Endothelial cell of umbilical vein (primary cell): ENCODE measurements at regions not wholly inside any gene's neighbourhood (a gene's known extent, or its start where the extent isn't known, plus 50 kb on each side); places are given as distances from the start of the nearest gene placed in this dataset.

Source experiments
- BruUV-seq: library from RNA; stranded (reverse); fragments of 400-500 nt; replicated peaks from 2 replicates; lab custom pipeline; 2021; lab: Mats Ljungman, UMichigan
- CTCF ChIA-PET: fragments of 300-600, 350-600 bp; sonication (Branson Sonifier 250); formaldehyde crosslinking; loops from one replicate; lab custom pipeline; 2021; ENCODE audit warnings: antibody characterized with exemption, inconsistent platforms; lab: Charles Lee
- POLR2A ChIA-PET: fragments of 300-600, 350-600 bp; sonication (Branson Sonifier 250); formaldehyde crosslinking; loops from one replicate; lab custom pipeline; 2021; ENCODE audit warnings: antibody characterized with exemption, inconsistent platforms; lab: Charles Lee
- DNase-seq: peaks from one replicate; pipeline ENCODE4 v3.0.0-alpha.2; 2011; ENCODE audit warnings: low read depth, low spot score
- FAIRE-seq: peaks from 2 replicates; lab custom pipeline; 2011; peaks lifted over from hg19 to GRCh38; lab: Jason Lieb, UNC
- H2AFZ ChIP-seq: 2 replicates; pipeline ENCODE4 v1.6.0; 2012; ENCODE audit warnings: low read depth, low read length, control low read depth, inconsistent platforms
- H3K27ac ChIP-seq: 2 replicates; pipeline ENCODE4 v1.5.1; 2011; ENCODE audit warnings: low read depth, mild to moderate bottlenecking, control low read depth, low read length, moderate library complexity; ENCODE audit not compliant: insufficient read depth
- H3K27me3 ChIP-seq, 2 experiments: 2 replicates each; pipeline versions ENCODE4 v1.6.0 to v1.6.1; 2011; ENCODE audit warnings: low read length in 2 of 2, mixed read lengths in 1 of 2; ENCODE audit not compliant: control insufficient read depth in 2 of 2, insufficient read depth in 2 of 2
- H3K36me3 ChIP-seq, 2 experiments: 2 replicates in 1 of 2; 3 replicates in 1 of 2; pipeline ENCODE4 v1.5.1; 2011; ENCODE audit warnings: low read length in 2 of 2, mild to moderate bottlenecking in 1 of 2, moderate library complexity in 1 of 2; ENCODE audit not compliant: control insufficient read depth in 2 of 2, insufficient read depth in 2 of 2; ENCODE audit errors: extremely low read depth in 1 of 2
- H3K4me1 ChIP-seq: 3 replicates; pipeline ENCODE4 v1.5.1; 2011; ENCODE audit warnings: mild to moderate bottlenecking, low read length; ENCODE audit not compliant: control insufficient read depth, insufficient read depth; ENCODE audit errors: extremely low read depth
- H3K4me2 ChIP-seq: 2 replicates; pipeline ENCODE4 v1.6.1; 2011; ENCODE audit warnings: low read length, control low read depth, mixed read lengths; ENCODE audit not compliant: insufficient read depth
- H3K4me3 ChIP-seq, 3 experiments: fragments of 200-600 bp in 1 of 3; sonication (generic), shearing (Covaris generic) in 1 of 3; replicated peaks in 1 of 3; 2 replicates each; pipeline ENCODE4 v1.5.1; 2011 to 2016; ENCODE audit warnings: control low read depth in 3 of 3, low read length in 3 of 3, mild to moderate bottlenecking in 2 of 3, inconsistent platforms in 1 of 3, low read depth in 1 of 3, moderate library complexity in 1 of 3; ENCODE audit not compliant: insufficient read depth in 1 of 3
- H3K79me2 ChIP-seq: 2 replicates; pipeline ENCODE4 v1.6.0; 2012; ENCODE audit warnings: low read length, inconsistent platforms; ENCODE audit not compliant: control insufficient read depth, insufficient read depth
- H3K9ac ChIP-seq: replicated peaks from 2 replicates; pipeline ENCODE3; 2011; ENCODE audit warnings: low read length, control low read depth; ENCODE audit not compliant: insufficient read depth; ENCODE audit errors: extremely low read depth
- H3K9me1 ChIP-seq: replicated peaks from 3 replicates; pipeline ENCODE4 v1.6.0; 2011; ENCODE audit warnings: mild to moderate bottlenecking, low read length; ENCODE audit not compliant: control insufficient read depth, insufficient read depth; ENCODE audit errors: extremely low read depth
- H3K9me3 ChIP-seq: replicated peaks from 2 replicates; pipeline ENCODE4 v1.5.1; 2012; ENCODE audit warnings: low read length, inconsistent platforms; ENCODE audit not compliant: control insufficient read depth, insufficient read depth
- H4K20me1 ChIP-seq: replicated peaks from 2 replicates; pipeline ENCODE3; 2011; ENCODE audit warnings: mild to moderate bottlenecking, low read length; ENCODE audit not compliant: control insufficient read depth, insufficient read depth; ENCODE audit errors: extremely low read depth
- EZH2 ChIP-seq: IDR thresholded peaks from 2 replicates; pipeline ENCODE4 v1.6.1; 2012; ENCODE audit warnings: borderline replicate concordance, low read depth, mild to moderate bottlenecking, moderate library complexity, low read length, inconsistent platforms; ENCODE audit not compliant: severe bottlenecking
- FOS ChIP-seq: IDR thresholded peaks from 2 replicates; pipeline ENCODE4 v1.6.1; 2011; ENCODE audit warnings: mild to moderate bottlenecking, low read length, moderate library complexity, borderline replicate concordance; ENCODE audit not compliant: insufficient read depth
- GATA2 ChIP-seq: IDR thresholded peaks from 2 replicates; pipeline ENCODE4 v1.7.0; 2011; ENCODE audit warnings: low read depth, mild to moderate bottlenecking, moderate library complexity, mixed read lengths, low read length; ENCODE audit not compliant: insufficient read length, insufficient read depth
- JUN ChIP-seq: IDR thresholded peaks from 2 replicates; pipeline ENCODE4 v1.6.1; 2011; ENCODE audit warnings: borderline replicate concordance, low read depth; ENCODE audit not compliant: insufficient read length, insufficient read depth
- MYC ChIP-seq: IDR thresholded peaks from one replicate; pipeline ENCODE4 v1.6.1; 2011; ENCODE audit warnings: mild to moderate bottlenecking, low read depth, low read length
- POLR2A ChIP-seq: IDR thresholded peaks from 2 replicates; pipeline ENCODE4 v1.6.1; 2012; ENCODE audit warnings: low read depth, mild to moderate bottlenecking, control low read depth, low read length
- POLR2AphosphoS5 ChIP-seq: IDR thresholded peaks from 2 replicates; pipeline ENCODE4 v1.6.1; 2012; ENCODE audit warnings: low read depth, mild to moderate bottlenecking, control low read depth, low read length, moderate library complexity; ENCODE audit not compliant: insufficient read depth
- dilution Hi-C: fragments of 300-500 bp; cut with MboI; formaldehyde crosslinking; loops from one replicate; pipeline ENCODE4 v1.15.0; 2019; ENCODE audit warnings: low sequenced_read_pairs; ENCODE audit not compliant: extremely low pct_ligation_motif_present
- intact Hi-C: fragments of 100-400 bp; cut with micrococcal nuclease; formaldehyde crosslinking; loops from one replicate; pipeline ENCODE4 v1.10.0; 2022
- TF ChIP-seq, protein P1 (sequence below), 2 donors: IDR thresholded peaks; 1 replicate in 1 of 2; 2 replicates in 1 of 2; pipeline ENCODE4 v1.5.1; 2011; ENCODE audit warnings: low read length in 2 of 2, mild to moderate bottlenecking in 2 of 2, moderate library complexity in 2 of 2, control low read depth in 1 of 2, inconsistent platforms in 1 of 2, low read depth in 1 of 2; ENCODE audit not compliant: insufficient read depth in 1 of 2; ENCODE audit errors: extremely low read depth in 1 of 2
- TF ChIP-seq, protein P2 (sequence below): IDR thresholded peaks from 2 replicates; pipeline ENCODE4 v1.6.1; 2011; ENCODE audit not compliant: insufficient read depth, insufficient read length

DNA sequence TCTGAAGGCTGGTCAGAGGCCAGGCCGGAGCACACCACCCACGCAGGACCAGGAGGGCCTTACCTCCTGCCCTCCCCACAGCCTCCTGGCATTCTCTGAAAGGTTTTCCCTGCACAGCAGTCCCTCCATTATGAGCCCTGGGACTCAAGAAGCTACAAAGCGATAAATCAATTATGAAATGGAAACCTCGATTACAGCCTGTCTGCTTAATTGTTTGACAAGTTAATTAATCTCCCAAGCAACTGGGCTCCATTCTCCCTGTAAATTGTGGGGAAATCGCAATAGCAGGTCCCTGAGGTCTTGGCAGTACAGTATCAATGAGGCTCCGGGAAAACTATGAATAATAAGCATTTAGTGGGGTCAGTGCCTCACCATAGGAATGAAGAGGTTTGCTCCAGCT lies 683.5 kb downstream of the NTRK3 start:
- FAIRE-seq (no peak), DNase-seq (no peak)
- no peaks in the 10 kb centered on the region for H3K36me3 ChIP-seq
- H3K4me2 ChIP-seq = no peak overlapping the region
- H3K79me2 ChIP-seq = no peaks in the 10 kb centered on the region
- intact Hi-C loops = no loop called here
- BruUV-seq = no TSS peak
- ChIA-PET POLR2A (no interaction called here), CTCF (no interaction called here)
- dilution Hi-C loops = no loop called here
- no peaks in the 10 kb centered on the region for H3K9me1 ChIP-seq
- H4K20me1 ChIP-seq = no peaks in the 10 kb centered on the region
- no peaks in the 10 kb centered on the region for H3K4me1 ChIP-seq
- H3K27ac ChIP-seq = no peak overlapping the region
- no peak overlapping the region for H3K4me3 ChIP-seq
- H3K27me3 ChIP-seq = no peaks in the 10 kb centered on the region
- H3K9me3 ChIP-seq = no peaks in the 10 kb centered on the region
- TF ChIP-seq, protein P1, sequence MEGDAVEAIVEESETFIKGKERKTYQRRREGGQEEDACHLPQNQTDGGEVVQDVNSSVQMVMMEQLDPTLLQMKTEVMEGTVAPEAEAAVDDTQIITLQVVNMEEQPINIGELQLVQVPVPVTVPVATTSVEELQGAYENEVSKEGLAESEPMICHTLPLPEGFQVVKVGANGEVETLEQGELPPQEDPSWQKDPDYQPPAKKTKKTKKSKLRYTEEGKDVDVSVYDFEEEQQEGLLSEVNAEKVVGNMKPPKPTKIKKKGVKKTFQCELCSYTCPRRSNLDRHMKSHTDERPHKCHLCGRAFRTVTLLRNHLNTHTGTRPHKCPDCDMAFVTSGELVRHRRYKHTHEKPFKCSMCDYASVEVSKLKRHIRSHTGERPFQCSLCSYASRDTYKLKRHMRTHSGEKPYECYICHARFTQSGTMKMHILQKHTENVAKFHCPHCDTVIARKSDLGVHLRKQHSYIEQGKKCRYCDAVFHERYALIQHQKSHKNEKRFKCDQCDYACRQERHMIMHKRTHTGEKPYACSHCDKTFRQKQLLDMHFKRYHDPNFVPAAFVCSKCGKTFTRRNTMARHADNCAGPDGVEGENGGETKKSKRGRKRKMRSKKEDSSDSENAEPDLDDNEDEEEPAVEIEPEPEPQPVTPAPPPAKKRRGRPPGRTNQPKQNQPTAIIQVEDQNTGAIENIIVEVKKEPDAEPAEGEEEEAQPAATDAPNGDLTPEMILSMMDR (IDR thresholded peaks at IDR 0.05; ENCODE audit: extremely low read depth in 1 of 2, insufficient read depth in 1 of 2, low read depth in 1 of 2, low read length in 2 of 2) = no peak
- TF ChIP-seq POLR2A (no peak), MYC (no peak), GATA2 (no peak), EZH2 (no peak), POLR2AphosphoS5 (no peak), JUN (no peak), FOS (no peak)
- TF ChIP-seq, protein P2, sequence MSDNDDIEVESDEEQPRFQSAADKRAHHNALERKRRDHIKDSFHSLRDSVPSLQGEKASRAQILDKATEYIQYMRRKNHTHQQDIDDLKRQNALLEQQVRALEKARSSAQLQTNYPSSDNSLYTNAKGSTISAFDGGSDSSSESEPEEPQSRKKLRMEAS = no peak
- H3K9ac ChIP-seq = no peak overlapping the region
- no peak overlapping the region for H2AFZ ChIP-seq
